Osteocyte (in vitro differentiated cells): ENCODE measurements at regions not wholly inside any gene's neighbourhood (a gene's known extent, or its start where the extent isn't known, plus 50 kb on each side); places are given as distances from the start of the nearest gene placed in this dataset.

Experiments
- DNase-seq: peaks from one replicate; pipeline ENCODE4 v3.0.0; 2021; ENCODE audit warnings: mixed read lengths; ENCODE audit not compliant: unreplicated experiment; ENCODE audit errors: extremely low spot score
- H3K27ac Mint-ChIP-seq: one replicate; pipeline ENCODE4 v1.8.0; 2021; ENCODE audit warnings: mild to moderate bottlenecking, mixed read lengths; ENCODE audit not compliant: unreplicated experiment
- H3K27me3 Mint-ChIP-seq: one replicate; pipeline ENCODE4 v1.8.0; 2021; ENCODE audit warnings: mixed read lengths; ENCODE audit not compliant: unreplicated experiment
- H3K36me3 Mint-ChIP-seq: one replicate; pipeline ENCODE4 v1.8.0; 2021; ENCODE audit warnings: mixed read lengths; ENCODE audit not compliant: unreplicated experiment
- H3K4me1 Mint-ChIP-seq: one replicate; pipeline ENCODE4 v1.8.0; 2021; ENCODE audit warnings: mixed read lengths; ENCODE audit not compliant: unreplicated experiment
- H3K4me3 Mint-ChIP-seq: one replicate; pipeline ENCODE4 v1.8.0; 2021; ENCODE audit warnings: mild to moderate bottlenecking, moderate library complexity, mixed read lengths; ENCODE audit not compliant: unreplicated experiment
- H3K9me3 Mint-ChIP-seq: one replicate; pipeline ENCODE4 v1.8.0; 2021; ENCODE audit warnings: mixed read lengths; ENCODE audit not compliant: unreplicated experiment
- TF ChIP-seq, protein P1 (sequence below): fragments of 200-600 bp; sonication (generic); IDR thresholded peaks from 2 replicates; pipeline ENCODE4 v1.5.0; 2021; ENCODE audit warnings: antibody characterized with exemption, mild to moderate bottlenecking, moderate library complexity

DNA sequence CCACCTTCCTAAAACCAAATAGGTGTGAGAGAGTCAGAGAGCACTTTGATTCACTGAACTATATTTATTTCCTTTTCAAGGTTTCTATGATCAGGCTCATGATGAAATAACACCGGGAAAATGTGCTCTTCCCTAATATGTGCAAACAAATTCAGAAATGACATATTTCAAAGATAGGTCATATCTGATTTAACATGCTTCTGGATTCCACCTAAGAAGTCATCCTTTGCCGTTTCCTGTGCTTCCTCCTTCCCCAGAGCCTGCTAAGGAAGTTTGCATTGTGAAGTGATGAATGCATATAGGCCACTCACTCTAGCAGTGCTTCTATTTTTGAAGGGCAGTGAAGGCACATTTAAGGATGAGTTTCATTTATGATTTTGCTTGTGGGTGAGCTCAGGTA, 327.6 kb downstream of the TDRD15 start:
- Mint-ChIP-seq H3K4me1 (no peaks in the 10 kb centered on the region), H3K27ac (no peak overlapping the region), H3K4me3 (no peak overlapping the region), H3K36me3 (no peaks in the 10 kb centered on the region), H3K9me3 (no peaks in the 10 kb centered on the region), H3K27me3 (no peaks in the 10 kb centered on the region)
- TF ChIP-seq, protein P1, sequence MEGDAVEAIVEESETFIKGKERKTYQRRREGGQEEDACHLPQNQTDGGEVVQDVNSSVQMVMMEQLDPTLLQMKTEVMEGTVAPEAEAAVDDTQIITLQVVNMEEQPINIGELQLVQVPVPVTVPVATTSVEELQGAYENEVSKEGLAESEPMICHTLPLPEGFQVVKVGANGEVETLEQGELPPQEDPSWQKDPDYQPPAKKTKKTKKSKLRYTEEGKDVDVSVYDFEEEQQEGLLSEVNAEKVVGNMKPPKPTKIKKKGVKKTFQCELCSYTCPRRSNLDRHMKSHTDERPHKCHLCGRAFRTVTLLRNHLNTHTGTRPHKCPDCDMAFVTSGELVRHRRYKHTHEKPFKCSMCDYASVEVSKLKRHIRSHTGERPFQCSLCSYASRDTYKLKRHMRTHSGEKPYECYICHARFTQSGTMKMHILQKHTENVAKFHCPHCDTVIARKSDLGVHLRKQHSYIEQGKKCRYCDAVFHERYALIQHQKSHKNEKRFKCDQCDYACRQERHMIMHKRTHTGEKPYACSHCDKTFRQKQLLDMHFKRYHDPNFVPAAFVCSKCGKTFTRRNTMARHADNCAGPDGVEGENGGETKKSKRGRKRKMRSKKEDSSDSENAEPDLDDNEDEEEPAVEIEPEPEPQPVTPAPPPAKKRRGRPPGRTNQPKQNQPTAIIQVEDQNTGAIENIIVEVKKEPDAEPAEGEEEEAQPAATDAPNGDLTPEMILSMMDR = no peak
- no peak for DNase-seq

DNA sequence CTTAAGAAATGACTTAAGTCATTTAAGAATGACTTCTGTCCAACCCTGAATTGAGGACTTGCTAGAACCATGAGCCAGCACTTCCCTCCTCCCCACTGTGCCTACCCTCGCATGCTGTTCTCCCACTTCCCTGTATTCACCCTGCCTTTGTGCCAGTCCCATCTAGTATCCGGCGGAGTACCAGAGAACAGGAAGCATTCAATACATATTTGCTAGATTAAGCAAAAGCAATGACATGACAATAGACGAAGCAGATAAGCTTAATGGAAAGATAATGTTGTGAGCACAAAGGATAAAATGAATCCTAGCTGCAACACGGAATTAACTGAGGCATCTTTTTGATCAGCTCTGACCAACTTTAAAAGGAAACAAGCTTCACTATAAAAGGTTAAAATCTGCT, 328.5 kb downstream of the TDRD15 start:
- TF ChIP-seq, protein P1 = no peak
- Mint-ChIP-seq H3K4me3 (no peak overlapping the region), H3K27me3 (no peaks in the 10 kb centered on the region), H3K36me3 (no peaks in the 10 kb centered on the region), H3K27ac (no peak overlapping the region), H3K9me3 (no peaks in the 10 kb centered on the region), H3K4me1 (no peaks in the 10 kb centered on the region)
- no peak for DNase-seq

DNA sequence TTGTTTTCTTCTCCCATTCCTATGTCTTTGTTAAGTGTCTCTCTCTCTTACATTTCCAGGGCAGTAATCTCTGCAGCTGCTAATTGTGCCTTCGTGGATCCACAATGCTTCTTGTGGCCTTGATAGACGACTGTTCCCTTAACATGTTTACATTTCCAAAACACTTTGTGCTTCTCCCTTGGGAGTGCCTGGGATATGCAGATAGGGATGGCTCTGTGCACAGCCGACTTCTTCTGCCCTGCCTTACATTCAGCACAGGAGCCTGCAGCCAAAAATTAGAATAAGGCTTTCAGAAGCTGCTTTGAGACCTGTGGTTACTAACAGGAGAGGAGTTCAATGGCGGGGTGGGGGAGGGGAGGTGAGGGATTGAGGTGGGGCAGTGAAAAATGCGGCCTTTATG, 328.9 kb downstream of the TDRD15 start:
- H3K27ac Mint-ChIP-seq = no peak overlapping the region
- H3K36me3 Mint-ChIP-seq = no peaks in the 10 kb centered on the region

DNA sequence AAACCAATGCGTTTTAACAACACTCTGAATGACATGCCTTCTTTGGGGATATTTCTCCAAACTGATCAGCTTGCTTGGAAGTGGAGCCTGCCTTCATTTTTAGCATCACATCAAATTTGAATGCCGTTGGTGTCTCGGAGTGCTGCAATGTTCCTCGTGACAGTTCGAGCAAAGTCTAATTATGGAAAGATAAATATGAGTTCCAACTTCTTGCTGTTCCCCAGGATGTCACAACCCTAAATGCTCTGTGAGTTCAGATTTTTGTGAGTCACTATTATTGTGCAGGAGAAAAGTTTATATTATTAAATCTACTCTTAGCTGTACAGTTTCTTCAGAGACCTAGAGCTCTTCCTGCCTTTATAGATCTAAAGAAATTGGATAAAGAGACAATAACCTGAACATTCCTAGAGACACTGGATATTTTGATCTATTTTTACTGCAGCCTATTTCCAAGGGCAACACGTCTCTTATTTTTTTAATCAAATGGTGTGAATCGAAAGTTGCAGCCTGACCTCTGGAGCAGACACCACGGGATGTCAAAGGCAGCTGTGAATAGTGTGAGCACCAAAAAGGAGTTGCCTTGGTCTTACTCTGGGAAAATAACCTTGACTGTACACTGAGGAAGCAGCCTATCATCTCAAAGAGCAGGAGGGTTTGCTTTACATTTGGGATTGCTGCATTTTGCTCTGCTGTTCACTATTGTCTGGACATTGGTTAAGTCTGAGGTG, 330.1 kb downstream of the TDRD15 start:
- Mint-ChIP-seq H3K36me3 (no peaks in the 10 kb centered on the region), H3K4me1 (no peaks in the 10 kb centered on the region)
- DNase-seq = no peak

More for the DNA sequence above, 328.9 kb downstream of the TDRD15 start:
- TF ChIP-seq, protein P1 = no peak
- no peak overlapping the region for H3K4me3 Mint-ChIP-seq
- DNase-seq = no peak
- H3K27me3 Mint-ChIP-seq = no peaks in the 10 kb centered on the region
- no peaks in the 10 kb centered on the region for H3K4me1 Mint-ChIP-seq
- H3K9me3 Mint-ChIP-seq = no peaks in the 10 kb centered on the region

DNA sequence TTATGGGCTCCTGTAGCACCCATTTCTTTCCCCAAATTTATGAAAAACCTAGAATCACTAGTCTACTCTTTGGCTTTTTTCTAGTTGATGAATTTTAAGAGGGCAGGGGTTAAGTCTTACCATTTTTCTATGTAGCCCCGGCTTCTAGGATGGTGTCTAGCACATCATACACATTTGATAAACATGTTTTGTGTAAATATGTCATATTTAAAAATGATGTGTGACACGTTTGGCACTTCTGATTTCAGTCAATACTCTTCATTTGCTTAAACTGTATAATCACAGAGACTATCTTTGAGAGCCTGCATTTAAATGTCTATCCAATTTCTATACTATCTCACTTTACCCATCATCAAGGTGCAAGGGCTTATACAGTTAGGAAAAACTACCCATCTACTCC, 331.1 kb downstream of the TDRD15 start:
- no peak for DNase-seq
- H3K27ac Mint-ChIP-seq = no peak overlapping the region
- H3K36me3 Mint-ChIP-seq = no peaks in the 10 kb centered on the region
- TF ChIP-seq, protein P1 = no peak
- H3K9me3 Mint-ChIP-seq = no peaks in the 10 kb centered on the region
- H3K4me1 Mint-ChIP-seq = no peaks in the 10 kb centered on the region
- H3K4me3 Mint-ChIP-seq = no peak overlapping the region
- no peaks in the 10 kb centered on the region for H3K27me3 Mint-ChIP-seq

More for the DNA sequence above, 330.1 kb downstream of the TDRD15 start:
- no peaks in the 10 kb centered on the region for H3K27me3 Mint-ChIP-seq
- TF ChIP-seq, protein P1 = no peak
- H3K9me3 Mint-ChIP-seq = no peaks in the 10 kb centered on the region
- H3K27ac Mint-ChIP-seq = no peak overlapping the region
- H3K4me3 Mint-ChIP-seq = no peak overlapping the region
